GM18868 (cell line): ENCODE measurements at regions not wholly inside any gene's neighbourhood (a gene's known extent, or its start where the extent isn't known, plus 50 kb on each side); places are given as distances from the start of the nearest gene placed in this dataset.

Source experiments
- ATAC-seq: cut with Tn5 transposase; IDR thresholded peaks from one replicate; pipeline ENCODE4 v1.9.1; 2021; ENCODE audit warnings: mild to moderate bottlenecking, moderate library complexity; ENCODE audit not compliant: unreplicated experiment

GRCh38 chr10:113967126-113967525 lies 76.5 kb upstream of the ADRB1 start:
- peak; percentile 60 for ATAC-seq

GRCh38 chr10:113970641-113971040 lies 73.0 kb upstream of the ADRB1 start:
- peak; percentile 34 for ATAC-seq

- ATAC-seq, result no peak
These were observed 72.2 kb upstream of the ADRB1 start for GRCh38 chr10:113971349-113971973.

GRCh38 chr10:113977174-113977573 lies 66.5 kb upstream of the ADRB1 start:
- ATAC-seq, result no peak

- ATAC-seq, result no peak
These were observed 64.9 kb upstream of the ADRB1 start for GRCh38 chr10:113978802-113979201.

- no peak for ATAC-seq
These were observed 64.3 kb upstream of the ADRB1 start for GRCh38 chr10:113979409-113979808.

GRCh38 chr10:113980408-113981087 lies 63.1 kb upstream of the ADRB1 start:
- ATAC-seq, result no peak

GRCh38 chr10:113982296-113982695 lies 61.4 kb upstream of the ADRB1 start:
- ATAC-seq, result peak; percentile 18

- peak; percentile 69 for ATAC-seq
These were observed 60.9 kb upstream of the ADRB1 start for GRCh38 chr10:113982769-113983168.

GRCh38 chr10:113983552-113983951 lies 60.1 kb upstream of the ADRB1 start:
- ATAC-seq, result peak; percentile 64

- ATAC-seq, result no peak
These were observed 58.3 kb upstream of the ADRB1 start for GRCh38 chr10:113985297-113985844.

- ATAC-seq, result no peak
These were observed 57.4 kb upstream of the ADRB1 start for GRCh38 chr10:113986316-113986715.

GRCh38 chr10:113987156-113987555 lies 56.5 kb upstream of the ADRB1 start:
- ATAC-seq, result no peak

GRCh38 chr10:113987805-113988204 lies 55.9 kb upstream of the ADRB1 start:
- peak; percentile 34 for ATAC-seq

- no peak for ATAC-seq
These were observed 55.1 kb upstream of the ADRB1 start for GRCh38 chr10:113988535-113988934.

- no peak for ATAC-seq
These were observed 52.4 kb upstream of the ADRB1 start for GRCh38 chr10:113991091-113991860.

GRCh38 chr10:113992471-113993011 lies 51.1 kb upstream of the ADRB1 start:
- no peak for ATAC-seq

- ATAC-seq, result no peak
These were observed 50.1 kb upstream of the ADRB1 start for GRCh38 chr10:113993489-113993991.
